K562 (cell line): ENCODE measurements at regions not wholly inside any gene's neighbourhood (a gene's known extent, or its start where the extent isn't known, plus 50 kb on each side); places are given as distances from the start of the nearest gene placed in this dataset.

Source experiments
- ATAC-seq: fragments of 200-7000 bp; cut with Tn5 transposase; 3 replicates; pipeline ENCODE4 v1.9.1; 2020; ENCODE audit warnings: moderate library complexity
- BruUV-seq: library from RNA; stranded (reverse); fragments of 400-500 nt; replicated peaks from 2 replicates; lab custom pipeline; 2021; lab: Mats Ljungman, UMichigan
- CTCF ChIA-PET: fragments of 300-600 bp; formaldehyde crosslinking; extraction: SDS; loops from one replicate; lab custom pipeline; 2021; ENCODE audit warnings: low intra/inter-chr PET ratio; lab: Yijun Ruan, JAX
- POLR2A ChIA-PET: fragments of 300-600, 350-650 bp; sonication (Branson Sonifier 250); formaldehyde crosslinking; extraction: SDS; loops from one replicate; lab custom pipeline; 2021; ENCODE audit warnings: antibody characterized with exemption, inconsistent platforms; lab: Yijun Ruan, JAX
- DNase-seq, 4 experiments: peaks; one replicate each; pipeline versions ENCODE4 v3.0.0 to v3.0.0-alpha.2; 2011 to 2018; ENCODE audit warnings: low spot score in 3 of 4, mixed read lengths in 3 of 4; ENCODE audit errors: extremely low read depth in 1 of 4
- FAIRE-seq: peaks from 2 replicates; lab custom pipeline; 2011; peaks lifted over from hg19 to GRCh38; lab: Jason Lieb, UNC
- H2AFZ ChIP-seq: 2 replicates; pipeline ENCODE4 v1.6.0; 2011; ENCODE audit warnings: low read depth, low read length, control low read depth, inconsistent platforms
- H3K27ac ChIP-seq: fragments of 200-600 bp; 3 replicates; pipeline ENCODE4 v1.8.0; 2011; ENCODE audit warnings: low read depth, mild to moderate bottlenecking, control low read depth, inconsistent platforms, low read length, moderate library complexity, mixed read lengths; ENCODE audit errors: extremely low read depth
- H3K27me3 ChIP-seq, 2 experiments: fragments of 300-600 bp in 1 of 2; 2 replicates in 1 of 2; 3 replicates in 1 of 2; pipeline versions ENCODE4 v1.6.0 to v1.8.0; 2011; ENCODE audit warnings: inconsistent platforms in 2 of 2, low read length in 2 of 2, mild to moderate bottlenecking in 1 of 2, mixed read lengths in 1 of 2, moderate library complexity in 1 of 2; ENCODE audit not compliant: control insufficient read depth in 2 of 2, insufficient read depth in 2 of 2
- H3K36me3 ChIP-seq: fragments of 300-600 bp; 3 replicates; pipeline ENCODE4 v1.8.0; 2011; ENCODE audit warnings: mild to moderate bottlenecking, low read length, inconsistent platforms; ENCODE audit not compliant: control insufficient read depth, insufficient read depth
- H3K4me1 ChIP-seq, 2 experiments: fragments of 200-600 bp in 1 of 2; replicated peaks in 1 of 2; 2 replicates in 1 of 2; 3 replicates in 1 of 2; pipeline versions ENCODE4 v1.5.1 to v1.8.0; 2011; ENCODE audit warnings: inconsistent platforms in 2 of 2, low read length in 2 of 2, mild to moderate bottlenecking in 1 of 2, mixed read lengths in 1 of 2, moderate library complexity in 1 of 2; ENCODE audit not compliant: control insufficient read depth in 2 of 2, insufficient read depth in 2 of 2
- H3K4me2 ChIP-seq: 2 replicates; pipeline ENCODE4 v1.6.1; 2011; ENCODE audit warnings: low read length, control low read depth, inconsistent platforms, mixed read lengths; ENCODE audit not compliant: insufficient read depth
- H3K4me3 ChIP-seq: fragments of 200-600 bp; sonication (generic), shearing (Covaris generic); 2 replicates; pipeline ENCODE4 v1.5.1; 2016; ENCODE audit warnings: control low read depth, inconsistent platforms
- H3K79me2 ChIP-seq: fragments of 200-600 bp; 3 replicates; pipeline ENCODE4 v1.8.0; 2011; ENCODE audit warnings: low read length, inconsistent platforms; ENCODE audit not compliant: control insufficient read depth, insufficient read depth
- H3K9ac ChIP-seq, 2 experiments: 2 replicates each; pipeline versions ENCODE4 v1.6.0 to v1.6.1; 2011; ENCODE audit warnings: low read depth in 2 of 2, low read length in 2 of 2, control low read depth in 1 of 2, inconsistent platforms in 1 of 2, mild to moderate bottlenecking in 1 of 2, mixed read lengths in 1 of 2; ENCODE audit not compliant: insufficient read depth in 1 of 2
- H3K9me1 ChIP-seq: one replicate; pipeline ENCODE4 v1.6.0; 2011; ENCODE audit warnings: inconsistent platforms, mild to moderate bottlenecking, low read length, moderate library complexity; ENCODE audit not compliant: control insufficient read depth, insufficient read depth
- H3K9me3 ChIP-seq: replicated peaks from 2 replicates; pipeline ENCODE4 v1.5.1; 2011; ENCODE audit warnings: low read depth, low read length, inconsistent platforms; ENCODE audit not compliant: control insufficient read depth, insufficient read depth
- H4K20me1 ChIP-seq: replicated peaks from 2 replicates; pipeline ENCODE4 v1.6.1; 2011; ENCODE audit warnings: low read length, inconsistent platforms, mixed read lengths; ENCODE audit not compliant: control insufficient read depth, insufficient read depth
- C11orf30 ChIP-seq: fragments of 450-650 bp; IDR thresholded peaks from 2 replicates; pipeline ENCODE4 v1.6.1; 2016; ENCODE audit warnings: low read depth, mild to moderate bottlenecking
- CGGBP1 ChIP-seq: fragments of 250-450 bp; sonication (Bioruptor Pico); IDR thresholded peaks from 2 replicates; pipeline ENCODE4 v1.9.0; 2021; ENCODE audit warnings: mild to moderate bottlenecking
- E4F1 ChIP-seq: fragments of 250-450 bp; sonication (Bioruptor Pico); IDR thresholded peaks from 2 replicates; pipeline ENCODE4 v1.5.0; 2021; ENCODE audit warnings: mild to moderate bottlenecking, borderline replicate concordance
- ETS2 ChIP-seq: IDR thresholded peaks from 2 replicates; pipeline ENCODE4 v1.6.1; 2016; ENCODE audit warnings: borderline replicate concordance, missing genetic modification characterization, mild to moderate bottlenecking, moderate library complexity, missing compliant biosample characterization; ENCODE audit not compliant: poor library complexity, severe bottlenecking
- ETV6 ChIP-seq, 3 experiments: fragments of 150-350 bp in 1 of 3; sonication (generic) in 1 of 3; formaldehyde crosslinking in 1 of 3; IDR thresholded peaks; 2 replicates each; pipeline versions ENCODE4 v1.6.1 to v1.8.0; 2014 to 2022; ENCODE audit warnings: borderline replicate concordance in 2 of 3, low read depth in 2 of 3, antibody characterized with exemption in 1 of 3, low read length in 1 of 3, mild to moderate bottlenecking in 1 of 3, missing genetic modification reagents in 1 of 3
- PURB ChIP-seq: sonication (generic); formaldehyde crosslinking; IDR thresholded peaks from 2 replicates; pipeline ENCODE4 v1.9.0; 2021; ENCODE audit warnings: low read depth, mild to moderate bottlenecking, missing genetic modification reagents
- RBM14 ChIP-seq: fragments of 200-400 bp; formaldehyde crosslinking; IDR thresholded peaks from 2 replicates; pipeline ENCODE4 v1.6.1; 2018; ENCODE audit warnings: low read depth, mild to moderate bottlenecking, low read length, moderate library complexity, borderline replicate concordance; ENCODE audit not compliant: insufficient read depth
- RFX5 ChIP-seq: IDR thresholded peaks from 2 replicates; pipeline ENCODE4 v1.6.1; 2011; ENCODE audit warnings: low read depth, mild to moderate bottlenecking, improper control_type of control experiment, low read length
- TCF3 ChIP-seq: sonication (generic); formaldehyde crosslinking; IDR thresholded peaks from 2 replicates; pipeline ENCODE4 v1.4.0; 2020; ENCODE audit warnings: mild to moderate bottlenecking, missing genetic modification reagents
- TCF7 ChIP-seq: sonication (generic); IDR thresholded peaks from 2 replicates; pipeline ENCODE4 v1.6.1; 2016; ENCODE audit warnings: antibody characterized with exemption, borderline replicate concordance
- WHSC1 ChIP-seq: IDR thresholded peaks from one replicate; pipeline ENCODE4 v1.6.1; 2012; ENCODE audit warnings: low read length, control low read depth, inconsistent platforms
- ZMIZ1 ChIP-seq, 2 experiments: fragments of 150-350 bp in 1 of 2; IDR thresholded peaks; 2 replicates each; pipeline ENCODE4 v1.6.1; 2012 to 2016; ENCODE audit warnings: low read depth in 2 of 2, low read length in 2 of 2, mild to moderate bottlenecking in 1 of 2, moderate library complexity in 1 of 2
- in situ Hi-C: fragments of 300-500 bp; cut with MboI; formaldehyde crosslinking; loops from 4 replicates; pipeline ENCODE4 v1.15.0; 2018; ENCODE audit warnings: inconsistent platforms, mixed read lengths
- intact Hi-C: fragments of 100-400 bp; cut with micrococcal nuclease; formaldehyde crosslinking; loops from 2 replicates; pipeline ENCODE4 v1.14.2; 2022

- Histone ChIP-seq H3K4me2 (no peak overlapping the region), H3K4me3 (no peak overlapping the region), H3K79me2 (no peaks in the 10 kb centered on the region), H3K9me3 (no peaks in the 10 kb centered on the region), H3K9me1 (no peaks in the 10 kb centered on the region), H2AFZ (no peak overlapping the region), H3K4me1 (no peaks in the 10 kb centered on the region), H3K27me3 (0 out of 5 replicates have a peak, but pooled peaks cover 0 to 4% of the 10 kb centered on the region in 2 experiments), H4K20me1 (no peaks in the 10 kb centered on the region), H3K27ac (no peak overlapping the region), H3K36me3 (no peaks in the 10 kb centered on the region), H3K9ac (no peak overlapping the region)
- no peak for FAIRE-seq
- intact Hi-C loops (no loop called here), in situ Hi-C loops (no loop called here)
- POLR2A ChIA-PET, result no interaction called here
- CTCF ChIA-PET, result no interaction called here
- no peak for ATAC-seq
- no TSS peak for BruUV-seq
- no peak for TF ChIP-seq C11orf30
- TF ChIP-seq ETS2, result no peak
- TF ChIP-seq WHSC1, result no peak
- no peak for TF ChIP-seq TCF3 (CRISPR knock-in tag)
- TF ChIP-seq ETV6 (IDR thresholded peaks at IDR 0.05; ENCODE audit: borderline replicate concordance in 1 of 2, low read depth in 2 of 2, low read length in 1 of 2), result no peak
- no peak for TF ChIP-seq ETV6 (CRISPR knock-in tag; IDR thresholded peaks at IDR 0.05; ENCODE audit: borderline replicate concordance)
- no peak for TF ChIP-seq ZMIZ1 (IDR thresholded peaks at IDR 0.05; ENCODE audit: low read depth in 2 of 2, low read length in 2 of 2)
- TF ChIP-seq CGGBP1 (CRISPR knock-in tag), result no peak
- TF ChIP-seq RBM14, result no peak
- TF ChIP-seq E4F1 (CRISPR knock-in tag), result no peak
- TF ChIP-seq PURB (CRISPR knock-in tag), result no peak
- TF ChIP-seq RFX5, result no peak
- TF ChIP-seq TCF7, result no peak
- no peak for DNase-seq
Observed at GRCh38 chr5:57749396-57749795, 266.8 kb upstream of the ACTBL2 start.
